ENCODE measurements at regions not wholly inside any gene's neighbourhood (a gene's known extent, or its start where the extent isn't known, plus 50 kb on each side); places are given as distances from the start of the nearest gene placed in this dataset.

- POLR2A ChIA-PET, result no interaction called here
- no peak overlapping the region for H2AFZ ChIP-seq (ENCODE audit: low read depth, low read length)
- dilution Hi-C loops (cut with MboI; ENCODE audit: extremely low pct_ligation_motif_present, low sequenced_read_pairs) (no loop called here), intact Hi-C loops (cut with micrococcal nuclease) (no loop called here)
- H3K4me1 ChIP-seq (ENCODE audit: control insufficient read depth, extremely low read depth, insufficient read depth, low read length), result no peaks in the 10 kb centered on the region
- H3K9me3 ChIP-seq (replicated peaks; ENCODE audit: control insufficient read depth, insufficient read depth, low read length), result no peaks in the 10 kb centered on the region
- H4K20me1 ChIP-seq (replicated peaks; ENCODE audit: control insufficient read depth, extremely low read depth, insufficient read depth, low read length), result no peaks in the 10 kb centered on the region
- no peaks in the 10 kb centered on the region for H3K9me1 ChIP-seq (replicated peaks; ENCODE audit: control insufficient read depth, extremely low read depth, insufficient read depth, low read length)
- H3K36me3 ChIP-seq (ENCODE audit: control insufficient read depth in 2 of 2, extremely low read depth in 1 of 2, insufficient read depth in 2 of 2, low read length in 2 of 2), result no peaks in the 10 kb centered on the region
- H3K27me3 ChIP-seq (ENCODE audit: control insufficient read depth in 2 of 2, insufficient read depth in 2 of 2, low read length in 2 of 2), result no peaks in the 10 kb centered on the region
- CTCF ChIA-PET, result interaction anchor here (1.0 kb wide), 1 partner anchor 409 kb away, joined by 3 read pairs; no protein-coding TSS in a partner anchor
- no peak for DNase-seq (ENCODE audit: low read depth, low spot score)
- TF ChIP-seq JUN (IDR thresholded peaks at IDR 0.05; ENCODE audit: borderline replicate concordance, insufficient read depth, insufficient read length, low read depth) (no peak), POLR2AphosphoS5 (IDR thresholded peaks at IDR 0.05; ENCODE audit: insufficient read depth, low read depth, low read length) (no peak), EZH2 (IDR thresholded peaks at IDR 0.05; ENCODE audit: borderline replicate concordance, low read depth, low read length, severe bottlenecking) (no peak), GATA2 (IDR thresholded peaks at IDR 0.05; ENCODE audit: insufficient read depth, insufficient read length, low read depth, low read length) (no peak), MAX (IDR thresholded peaks at IDR 0.05; ENCODE audit: insufficient read depth, insufficient read length) (no peak), MYC (IDR thresholded peaks at IDR 0.05; ENCODE audit: low read depth, low read length) (no peak), POLR2A (IDR thresholded peaks at IDR 0.05; ENCODE audit: low read depth, low read length) (no peak), FOS (IDR thresholded peaks at IDR 0.05; ENCODE audit: borderline replicate concordance, insufficient read depth, low read length) (no peak)
- TF ChIP-seq, protein P1, sequence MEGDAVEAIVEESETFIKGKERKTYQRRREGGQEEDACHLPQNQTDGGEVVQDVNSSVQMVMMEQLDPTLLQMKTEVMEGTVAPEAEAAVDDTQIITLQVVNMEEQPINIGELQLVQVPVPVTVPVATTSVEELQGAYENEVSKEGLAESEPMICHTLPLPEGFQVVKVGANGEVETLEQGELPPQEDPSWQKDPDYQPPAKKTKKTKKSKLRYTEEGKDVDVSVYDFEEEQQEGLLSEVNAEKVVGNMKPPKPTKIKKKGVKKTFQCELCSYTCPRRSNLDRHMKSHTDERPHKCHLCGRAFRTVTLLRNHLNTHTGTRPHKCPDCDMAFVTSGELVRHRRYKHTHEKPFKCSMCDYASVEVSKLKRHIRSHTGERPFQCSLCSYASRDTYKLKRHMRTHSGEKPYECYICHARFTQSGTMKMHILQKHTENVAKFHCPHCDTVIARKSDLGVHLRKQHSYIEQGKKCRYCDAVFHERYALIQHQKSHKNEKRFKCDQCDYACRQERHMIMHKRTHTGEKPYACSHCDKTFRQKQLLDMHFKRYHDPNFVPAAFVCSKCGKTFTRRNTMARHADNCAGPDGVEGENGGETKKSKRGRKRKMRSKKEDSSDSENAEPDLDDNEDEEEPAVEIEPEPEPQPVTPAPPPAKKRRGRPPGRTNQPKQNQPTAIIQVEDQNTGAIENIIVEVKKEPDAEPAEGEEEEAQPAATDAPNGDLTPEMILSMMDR (IDR thresholded peaks at IDR 0.05; ENCODE audit: extremely low read depth in 1 of 2, insufficient read depth in 1 of 2, low read depth in 1 of 2, low read length in 2 of 2), result no peak
- BruUV-seq (replicated peaks), result no TSS peak
- no peaks in the 10 kb centered on the region for H3K79me2 ChIP-seq (ENCODE audit: control insufficient read depth, insufficient read depth, low read length)
- no peak overlapping the region for H3K27ac ChIP-seq (ENCODE audit: insufficient read depth, low read depth, low read length)
- no peak overlapping the region for H3K4me3 ChIP-seq (replicated peaks in 1 of 3; ENCODE audit: insufficient read depth in 1 of 3, low read depth in 1 of 3, low read length in 3 of 3)
- H3K9ac ChIP-seq (replicated peaks; ENCODE audit: extremely low read depth, insufficient read depth, low read length), result no peak overlapping the region
- no peak overlapping the region for H3K4me2 ChIP-seq (ENCODE audit: insufficient read depth, low read length)
- no peak for FAIRE-seq
Measured at GRCh38 chr4:108427946-108428485, 192.4 kb upstream of the RPL34 start.

Data from endothelial cell of umbilical vein (primary cell).